ENCODE measurements at regions not wholly inside any gene's neighbourhood (a gene's known extent, or its start where the extent isn't known, plus 50 kb on each side); places are given as distances from the start of the nearest gene placed in this dataset.

- no peak for TF ChIP-seq CHCHD3 (CRISPR knock-in tag; IDR thresholded peaks at IDR 0.05)
- TF ChIP-seq CREB1 (IDR thresholded peaks at IDR 0.05), result no peak
- no peak for TF ChIP-seq CREB1 (CRISPR knock-in tag; IDR thresholded peaks at IDR 0.05)
- no peak for TF ChIP-seq CHD2 (IDR thresholded peaks at IDR 0.05; ENCODE audit: low read depth, low read length)
- TF ChIP-seq ZNF124 (CRISPR knock-in tag; IDR thresholded peaks at IDR 0.05), result no peak
- TF ChIP-seq SNAPC5 (CRISPR knock-in tag; IDR thresholded peaks at IDR 0.05), result no peak
- no peak for TF ChIP-seq NR2C2 (CRISPR knock-in tag; IDR thresholded peaks at IDR 0.05)
- TF ChIP-seq NR2C2 (tag; IDR thresholded peaks at IDR 0.05), result no peak
- peak; percentile 23 to 39 (median 27); a peak in 1 of 6 replicates for TF ChIP-seq CTCF (IDR thresholded peaks at IDR 0.05 in 2 of 3, conservative IDR thresholded peaks at IDR 0.05 in 1 of 3; ENCODE audit: insufficient read depth in 2 of 3, low read depth in 1 of 3, low read length in 3 of 3)
These were observed 95.7 kb downstream of the CDC42EP3 start for GRCh38 chr2:37575780-37576179.

Data from K562 (cell line).